DOHH2 (cell line): ENCODE measurements at regions not wholly inside any gene's neighbourhood (a gene's known extent, or its start where the extent isn't known, plus 50 kb on each side); places are given as distances from the start of the nearest gene placed in this dataset.

Experiments used
- EZH2phosphoT487 ChIP-seq: fragments of 200-600 bp; sonication (generic); IDR thresholded peaks from 2 replicates; pipeline ENCODE4 v1.6.1; 2017; ENCODE audit warnings: borderline replicate concordance, mild to moderate bottlenecking, antibody characterized with exemption, low read length, moderate library complexity, mixed read lengths
- TF ChIP-seq, protein P1 (sequence below): fragments of 200-600 bp; sonication (generic); IDR thresholded peaks from one replicate; pipeline ENCODE4 v1.5.1; 2014; ENCODE audit warnings: antibody characterized with exemption, mild to moderate bottlenecking, low read depth, low read length; ENCODE audit not compliant: poor library complexity, severe bottlenecking

- TF ChIP-seq, protein P1, sequence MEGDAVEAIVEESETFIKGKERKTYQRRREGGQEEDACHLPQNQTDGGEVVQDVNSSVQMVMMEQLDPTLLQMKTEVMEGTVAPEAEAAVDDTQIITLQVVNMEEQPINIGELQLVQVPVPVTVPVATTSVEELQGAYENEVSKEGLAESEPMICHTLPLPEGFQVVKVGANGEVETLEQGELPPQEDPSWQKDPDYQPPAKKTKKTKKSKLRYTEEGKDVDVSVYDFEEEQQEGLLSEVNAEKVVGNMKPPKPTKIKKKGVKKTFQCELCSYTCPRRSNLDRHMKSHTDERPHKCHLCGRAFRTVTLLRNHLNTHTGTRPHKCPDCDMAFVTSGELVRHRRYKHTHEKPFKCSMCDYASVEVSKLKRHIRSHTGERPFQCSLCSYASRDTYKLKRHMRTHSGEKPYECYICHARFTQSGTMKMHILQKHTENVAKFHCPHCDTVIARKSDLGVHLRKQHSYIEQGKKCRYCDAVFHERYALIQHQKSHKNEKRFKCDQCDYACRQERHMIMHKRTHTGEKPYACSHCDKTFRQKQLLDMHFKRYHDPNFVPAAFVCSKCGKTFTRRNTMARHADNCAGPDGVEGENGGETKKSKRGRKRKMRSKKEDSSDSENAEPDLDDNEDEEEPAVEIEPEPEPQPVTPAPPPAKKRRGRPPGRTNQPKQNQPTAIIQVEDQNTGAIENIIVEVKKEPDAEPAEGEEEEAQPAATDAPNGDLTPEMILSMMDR: no peak
- TF ChIP-seq EZH2phosphoT487: no peak
Measured at GRCh38 chr18:43786893-43787292, 509.6 kb upstream of the SYT4 start.
